ENCODE measurements at regions not wholly inside any gene's neighbourhood (a gene's known extent, or its start where the extent isn't known, plus 50 kb on each side); places are given as distances from the start of the nearest gene placed in this dataset.

DNA sequence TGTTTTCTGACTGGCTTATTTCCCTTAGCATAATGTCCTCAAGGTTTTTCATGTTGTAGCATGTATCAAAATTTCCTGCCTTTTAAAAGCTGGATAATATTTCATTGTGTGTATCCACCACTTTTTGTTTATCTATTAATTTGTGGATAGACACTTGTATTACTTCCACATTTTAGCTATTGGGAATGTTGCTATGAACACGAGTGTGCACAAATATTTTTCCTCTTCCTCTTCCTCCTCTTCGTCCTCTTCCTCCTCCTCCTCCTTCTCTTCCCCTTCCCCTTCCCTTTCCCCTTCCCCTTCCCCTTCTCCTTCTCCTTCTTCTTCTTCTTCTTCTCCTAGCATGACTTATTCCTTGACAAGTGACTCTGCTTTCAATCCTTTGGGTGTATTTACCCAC is 51.2 kb upstream of the KL start:
- no peak overlapping the region for H3K27ac Mint-ChIP-seq (ENCODE audit: low read depth, unreplicated experiment)
- no peaks in the 10 kb centered on the region for H3K27me3 Mint-ChIP-seq (ENCODE audit: insufficient read depth, unreplicated experiment)
- POLR2A ChIA-PET, result no interaction called here
- DNase-seq (ENCODE audit: unreplicated experiment), result no peak
- BruUV-seq (replicated peaks), result no TSS peak
- H3K4me1 Mint-ChIP-seq (ENCODE audit: insufficient read depth, unreplicated experiment), result no peaks in the 10 kb centered on the region
- TF ChIP-seq, protein P1, sequence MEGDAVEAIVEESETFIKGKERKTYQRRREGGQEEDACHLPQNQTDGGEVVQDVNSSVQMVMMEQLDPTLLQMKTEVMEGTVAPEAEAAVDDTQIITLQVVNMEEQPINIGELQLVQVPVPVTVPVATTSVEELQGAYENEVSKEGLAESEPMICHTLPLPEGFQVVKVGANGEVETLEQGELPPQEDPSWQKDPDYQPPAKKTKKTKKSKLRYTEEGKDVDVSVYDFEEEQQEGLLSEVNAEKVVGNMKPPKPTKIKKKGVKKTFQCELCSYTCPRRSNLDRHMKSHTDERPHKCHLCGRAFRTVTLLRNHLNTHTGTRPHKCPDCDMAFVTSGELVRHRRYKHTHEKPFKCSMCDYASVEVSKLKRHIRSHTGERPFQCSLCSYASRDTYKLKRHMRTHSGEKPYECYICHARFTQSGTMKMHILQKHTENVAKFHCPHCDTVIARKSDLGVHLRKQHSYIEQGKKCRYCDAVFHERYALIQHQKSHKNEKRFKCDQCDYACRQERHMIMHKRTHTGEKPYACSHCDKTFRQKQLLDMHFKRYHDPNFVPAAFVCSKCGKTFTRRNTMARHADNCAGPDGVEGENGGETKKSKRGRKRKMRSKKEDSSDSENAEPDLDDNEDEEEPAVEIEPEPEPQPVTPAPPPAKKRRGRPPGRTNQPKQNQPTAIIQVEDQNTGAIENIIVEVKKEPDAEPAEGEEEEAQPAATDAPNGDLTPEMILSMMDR (IDR thresholded peaks at IDR 0.05; ENCODE audit: unreplicated experiment), result no peak
- H3K36me3 Mint-ChIP-seq (ENCODE audit: insufficient read depth, unreplicated experiment), result no peaks in the 10 kb centered on the region
- intact Hi-C loops (cut with micrococcal nuclease), result no loop called here
- H3K4me3 Mint-ChIP-seq (ENCODE audit: unreplicated experiment), result no peak overlapping the region
- no peaks in the 10 kb centered on the region for H3K9me3 Mint-ChIP-seq (ENCODE audit: unreplicated experiment)
- CTCF ChIA-PET, result interaction anchor here (0.5 kb wide), 1 partner anchor 873 kb away, joined by 4 read pairs; no protein-coding TSS in a partner anchor

Measured in MCF 10A (cell line).